WTC11 (cell line): ENCODE measurements at regions not wholly inside any gene's neighbourhood (a gene's known extent, or its start where the extent isn't known, plus 50 kb on each side); places are given as distances from the start of the nearest gene placed in this dataset.

Experiments used
- ARID4B ChIP-seq: sonication (generic); formaldehyde crosslinking; IDR thresholded peaks from 2 replicates; pipeline ENCODE4 v1.8.0; 2023; ENCODE audit warnings: missing genetic modification reagents, mild to moderate bottlenecking, borderline replicate concordance
- CTCF ChIP-seq: fragments of 200-600 bp; IDR thresholded peaks from 2 replicates; pipeline ENCODE4 v1.8.0; 2022; ENCODE audit warnings: antibody characterized with exemption
- ETV6 ChIP-seq: sonication (generic); formaldehyde crosslinking; IDR thresholded peaks from 2 replicates; pipeline ENCODE4 v1.8.1; 2022; ENCODE audit warnings: mild to moderate bottlenecking, missing genetic modification reagents
- FOXJ3 ChIP-seq: sonication (generic); formaldehyde crosslinking; IDR thresholded peaks from 2 replicates; pipeline ENCODE4 v1.9.0; 2021; ENCODE audit warnings: missing genetic modification reagents, mild to moderate bottlenecking, borderline replicate concordance
- PRDM15 ChIP-seq: sonication (generic); formaldehyde crosslinking; IDR thresholded peaks from 2 replicates; pipeline ENCODE4 v1.8.0; 2022; ENCODE audit warnings: missing genetic modification reagents
- SOX15 ChIP-seq: fragments of 250-450 bp; sonication (Bioruptor Pico); IDR thresholded peaks from 2 replicates; pipeline ENCODE4 v1.9.0; 2021; ENCODE audit warnings: mild to moderate bottlenecking
- TP53 ChIP-seq: sonication (generic); formaldehyde crosslinking; IDR thresholded peaks from 2 replicates; pipeline ENCODE4 v1.8.1; 2023; ENCODE audit warnings: mild to moderate bottlenecking, missing genetic modification reagents
- ZMAT4 ChIP-seq: fragments of 250-450 bp; sonication (Bioruptor Pico); IDR thresholded peaks from 2 replicates; pipeline ENCODE4 v1.9.0; 2021; ENCODE audit warnings: mild to moderate bottlenecking
- ZNF281 ChIP-seq: sonication (generic); formaldehyde crosslinking; IDR thresholded peaks from 2 replicates; pipeline ENCODE4 v1.8.0; 2023; ENCODE audit warnings: mild to moderate bottlenecking, missing genetic modification reagents
- ZNF512 ChIP-seq: sonication (generic); formaldehyde crosslinking; IDR thresholded peaks from 2 replicates; pipeline ENCODE4 v1.8.1; 2022; ENCODE audit warnings: missing genetic modification reagents, borderline replicate concordance
- TF ChIP-seq, protein P1 (sequence below): sonication (generic); formaldehyde crosslinking; IDR thresholded peaks from 2 replicates; pipeline ENCODE4 v1.8.1; 2023; ENCODE audit warnings: mild to moderate bottlenecking, missing genetic modification reagents, moderate library complexity
- TF ChIP-seq, protein P2 (sequence below): sonication (generic); formaldehyde crosslinking; IDR thresholded peaks from 2 replicates; pipeline ENCODE4 v1.8.1; 2022; ENCODE audit warnings: low read depth, mild to moderate bottlenecking, moderate library complexity, missing genetic modification reagents, borderline replicate concordance

- TF ChIP-seq TP53 (CRISPR knock-in tag): no peak
- TF ChIP-seq ZNF512 (CRISPR knock-in tag): no peak
- TF ChIP-seq, protein P1, sequence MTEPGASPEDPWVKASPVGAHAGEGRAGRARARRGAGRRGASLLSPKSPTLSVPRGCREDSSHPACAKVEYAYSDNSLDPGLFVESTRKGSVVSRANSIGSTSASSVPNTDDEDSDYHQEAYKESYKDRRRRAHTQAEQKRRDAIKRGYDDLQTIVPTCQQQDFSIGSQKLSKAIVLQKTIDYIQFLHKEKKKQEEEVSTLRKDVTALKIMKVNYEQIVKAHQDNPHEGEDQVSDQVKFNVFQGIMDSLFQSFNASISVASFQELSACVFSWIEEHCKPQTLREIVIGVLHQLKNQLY (CRISPR knock-in tag): no peak
- no peak for TF ChIP-seq ZMAT4 (CRISPR knock-in tag)
- no peak for TF ChIP-seq PRDM15 (CRISPR knock-in tag)
- no peak for TF ChIP-seq CTCF
- TF ChIP-seq ARID4B (CRISPR knock-in tag): no peak
- no peak for TF ChIP-seq ETV6 (CRISPR knock-in tag)
- no peak for TF ChIP-seq SOX15 (CRISPR knock-in tag)
- no peak for TF ChIP-seq FOXJ3
- TF ChIP-seq, protein P2, sequence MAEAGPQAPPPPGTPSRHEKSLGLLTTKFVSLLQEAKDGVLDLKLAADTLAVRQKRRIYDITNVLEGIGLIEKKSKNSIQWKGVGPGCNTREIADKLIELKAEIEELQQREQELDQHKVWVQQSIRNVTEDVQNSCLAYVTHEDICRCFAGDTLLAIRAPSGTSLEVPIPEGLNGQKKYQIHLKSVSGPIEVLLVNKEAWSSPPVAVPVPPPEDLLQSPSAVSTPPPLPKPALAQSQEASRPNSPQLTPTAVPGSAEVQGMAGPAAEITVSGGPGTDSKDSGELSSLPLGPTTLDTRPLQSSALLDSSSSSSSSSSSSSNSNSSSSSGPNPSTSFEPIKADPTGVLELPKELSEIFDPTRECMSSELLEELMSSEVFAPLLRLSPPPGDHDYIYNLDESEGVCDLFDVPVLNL: no peak
- TF ChIP-seq ZNF281 (CRISPR knock-in tag): no peak
Measured at GRCh38 chr1:59026472-59026948, 242.7 kb upstream of the JUN start.
